ENCODE measurements at regions not wholly inside any gene's neighbourhood (a gene's known extent, or its start where the extent isn't known, plus 50 kb on each side); places are given as distances from the start of the nearest gene placed in this dataset.

GRCh38 chr9:16139774-16140173, 586.9 kb downstream of the CCDC171 start:
- in situ Hi-C loops (cut with HindIII; ENCODE audit: low pct_unique_long_range_greater_than_20kb, low sequenced_read_pairs) (no loop called here), intact Hi-C loops (cut with micrococcal nuclease; ENCODE audit: unreplicated experiment) (no loop called here)
- Histone ChIP-seq H3K27me3 (ENCODE audit: control insufficient read depth, insufficient read depth, low read length) (no peaks in the 10 kb centered on the region), H3K9me3 (ENCODE audit: control insufficient read depth, insufficient read depth, low read depth, low read length) (no peaks in the 10 kb centered on the region), H3K4me1 (ENCODE audit: control insufficient read depth, insufficient read depth, low read length) (no peaks in the 10 kb centered on the region), H3K4me3 (ENCODE audit: low read depth in 2 of 2, low read length in 2 of 2) (no peak overlapping the region), H3K36me3 (ENCODE audit: control insufficient read depth, insufficient read depth, low read length) (no peaks in the 10 kb centered on the region), H3K27ac (ENCODE audit: low read length) (no peak overlapping the region)
- POLR2A ChIA-PET, result no interaction called here
- CTCF ChIA-PET, result no interaction called here
- no peak for DNase-seq (ENCODE audit: low read depth, low spot score)
- no TSS peak for BruUV-seq (replicated peaks)
- no peak for TF ChIP-seq POLR2AphosphoS5 (IDR thresholded peaks at IDR 0.05; ENCODE audit: low read depth, low read length)
- no peak for ATAC-seq

GRCh38 chr9:16143310-16143709, 590.5 kb downstream of the CCDC171 start:
- POLR2A ChIA-PET, result no interaction called here
- intact Hi-C loops (cut with micrococcal nuclease; ENCODE audit: unreplicated experiment) (no loop called here), in situ Hi-C loops (cut with HindIII; ENCODE audit: low pct_unique_long_range_greater_than_20kb, low sequenced_read_pairs) (no loop called here)
- no peaks in the 10 kb centered on the region for H3K27me3 ChIP-seq (ENCODE audit: control insufficient read depth, insufficient read depth, low read length)
- no peaks in the 10 kb centered on the region for H3K9me3 ChIP-seq (ENCODE audit: control insufficient read depth, insufficient read depth, low read depth, low read length)
- no peak overlapping the region for H3K27ac ChIP-seq (ENCODE audit: low read length)
- no peak for TF ChIP-seq CTCF (IDR thresholded peaks at IDR 0.05)
- TF ChIP-seq REST (IDR thresholded peaks at IDR 0.05; ENCODE audit: insufficient read depth in 1 of 2, low read depth in 2 of 2, low read length in 1 of 2), result no peak
- no peak for TF ChIP-seq SIN3A (IDR thresholded peaks at IDR 0.05; ENCODE audit: borderline replicate concordance, insufficient read depth, low read depth, low read length)
- TF ChIP-seq TCF7L2 (IDR thresholded peaks at IDR 0.05; ENCODE audit: low read depth, low read length), result no peak
- TF ChIP-seq POLR2AphosphoS5 (IDR thresholded peaks at IDR 0.05; ENCODE audit: low read depth, low read length), result no peak
- CTCF ChIA-PET, result no interaction called here
- DNase-seq (ENCODE audit: low read depth, low spot score), result no peak
- no peaks in the 10 kb centered on the region for H3K36me3 ChIP-seq (ENCODE audit: control insufficient read depth, insufficient read depth, low read length)
- no peak overlapping the region for H3K4me3 ChIP-seq (ENCODE audit: low read depth in 2 of 2, low read length in 2 of 2)
- ATAC-seq, result no peak
- BruUV-seq (replicated peaks), result no TSS peak
- no peaks in the 10 kb centered on the region for H3K4me1 ChIP-seq (ENCODE audit: control insufficient read depth, insufficient read depth, low read length)

- H3K4me1 ChIP-seq (ENCODE audit: control insufficient read depth, insufficient read depth, low read length), result no peaks in the 10 kb centered on the region
- intact Hi-C loops (cut with micrococcal nuclease; ENCODE audit: unreplicated experiment) (no loop called here), in situ Hi-C loops (cut with HindIII; ENCODE audit: low pct_unique_long_range_greater_than_20kb, low sequenced_read_pairs) (no loop called here)
- ATAC-seq (no peak), DNase-seq (ENCODE audit: low read depth, low spot score) (no peak)
- H3K9me3 ChIP-seq (ENCODE audit: control insufficient read depth, insufficient read depth, low read depth, low read length), result no peaks in the 10 kb centered on the region
- ChIA-PET CTCF (no interaction called here), POLR2A (no interaction called here)
- no peak overlapping the region for H3K4me3 ChIP-seq (ENCODE audit: low read depth in 2 of 2, low read length in 2 of 2)
- H3K27me3 ChIP-seq (ENCODE audit: control insufficient read depth, insufficient read depth, low read length), result no peaks in the 10 kb centered on the region
- BruUV-seq (replicated peaks), result no TSS peak
- TF ChIP-seq CTCF (IDR thresholded peaks at IDR 0.05), result no peak
- TF ChIP-seq SIN3A (IDR thresholded peaks at IDR 0.05; ENCODE audit: borderline replicate concordance, insufficient read depth, low read depth, low read length), result no peak
- TF ChIP-seq POLR2AphosphoS5 (IDR thresholded peaks at IDR 0.05; ENCODE audit: low read depth, low read length), result no peak
- no peak for TF ChIP-seq REST (IDR thresholded peaks at IDR 0.05; ENCODE audit: insufficient read depth in 1 of 2, low read depth in 2 of 2, low read length in 1 of 2)
- no peak for TF ChIP-seq TCF7L2 (IDR thresholded peaks at IDR 0.05; ENCODE audit: low read depth, low read length)
- no peaks in the 10 kb centered on the region for H3K36me3 ChIP-seq (ENCODE audit: control insufficient read depth, insufficient read depth, low read length)
- no peak overlapping the region for H3K27ac ChIP-seq (ENCODE audit: low read length)
Measured at GRCh38 chr9:16143947-16144890, 591.4 kb downstream of the CCDC171 start.
